ENCODE measurements at regions not wholly inside any gene's neighbourhood (a gene's known extent, or its start where the extent isn't known, plus 50 kb on each side); places are given as distances from the start of the nearest gene placed in this dataset.

DNA sequence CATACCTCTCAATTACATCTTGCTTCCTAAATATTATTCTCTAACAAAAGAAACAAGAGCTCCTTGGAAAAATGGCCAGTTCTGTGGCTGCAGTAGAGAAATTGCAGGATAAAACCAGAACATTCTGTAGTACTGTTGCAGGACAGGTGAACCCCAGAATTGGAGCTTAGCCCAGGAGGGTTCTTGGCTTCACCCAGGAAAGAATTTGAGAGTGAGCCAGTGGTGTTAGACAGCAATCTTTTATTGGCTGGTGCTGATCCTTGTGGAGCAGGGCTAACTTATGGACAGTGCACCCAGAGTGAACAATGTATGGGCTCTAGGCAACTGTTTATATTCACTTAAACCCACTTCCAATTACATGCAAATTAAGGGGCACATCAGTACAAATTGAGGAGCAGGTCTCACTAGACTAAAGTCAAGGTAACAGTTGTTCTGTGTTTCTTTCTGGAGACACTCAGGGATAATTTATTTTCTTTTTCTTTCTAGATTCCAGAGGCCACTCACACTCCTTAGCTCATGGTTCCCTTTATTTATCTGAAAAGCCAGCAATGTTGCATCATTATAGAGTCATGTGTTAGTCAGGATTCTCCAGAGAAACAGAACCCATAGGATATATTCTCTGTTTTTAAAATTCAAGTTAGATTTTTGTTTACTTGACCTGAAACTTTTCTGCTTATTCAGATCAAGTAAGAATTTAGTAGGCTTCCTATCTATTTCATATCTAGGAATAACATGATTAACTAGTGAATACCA is 348.1 kb downstream of the CCDC85A start:
- Histone ChIP-seq H3K4me2 (ENCODE audit: insufficient read depth in 1 of 2, low read depth in 2 of 2, low read length in 2 of 2) (no peak overlapping the region), H2BK20ac (ENCODE audit: low read length) (no peak overlapping the region)

More for the DNA sequence above, 348.1 kb downstream of the CCDC85A start:
- Histone ChIP-seq H3K14ac (ENCODE audit: insufficient read length) (no peak overlapping the region), H3K18ac (ENCODE audit: extremely low read depth, low read length) (no peak overlapping the region), H4K8ac (ENCODE audit: extremely low read depth, insufficient read depth, low read length) (no peak overlapping the region), H4K91ac (replicated peaks; ENCODE audit: insufficient read length, low read length) (no peak overlapping the region), H3K4me3 (ENCODE audit: extremely low read depth in 1 of 4, insufficient read depth in 2 of 4, low read depth in 3 of 4, low read length in 4 of 4) (no peak overlapping the region), H3K56ac (replicated peaks; ENCODE audit: insufficient read length, low read depth, low read length) (no peak overlapping the region), H3K79me1 (ENCODE audit: low read depth, low read length) (no peaks in the 10 kb centered on the region), H2AK5ac (ENCODE audit: low read depth, low read length) (no peak overlapping the region), H2BK15ac (ENCODE audit: low read length) (no peak overlapping the region), H3K9ac (replicated peaks in 1 of 4; ENCODE audit: extremely low read depth in 1 of 4, low read depth in 3 of 4, low read length in 3 of 4) (no peak overlapping the region), H3K4ac (replicated peaks; ENCODE audit: insufficient read length, low read depth, low read length) (no peak overlapping the region), H2BK12ac (ENCODE audit: low read depth, low read length) (no peak overlapping the region), H3K79me2 (ENCODE audit: control insufficient read depth in 1 of 2, insufficient read depth in 2 of 2, low read length in 2 of 2) (no peaks in the 10 kb centered on the region), H3K27ac (ENCODE audit: low read depth, low read length) (no peak overlapping the region), H3K23ac (ENCODE audit: insufficient read length) (no peak overlapping the region), H3K4me1 (replicated peaks in 1 of 4; ENCODE audit: control insufficient read depth in 3 of 4, insufficient read depth in 4 of 4, low read length in 3 of 4) (no peaks in the 10 kb centered on the region), H3K9me3 (ENCODE audit: insufficient read depth in 2 of 2, low read depth in 1 of 2, low read length in 1 of 2) (no peaks in the 10 kb centered on the region), H2AFZ (ENCODE audit: low read length) (no peak overlapping the region), H2BK5ac (ENCODE audit: low read depth, low read length) (no peak overlapping the region), H4K5ac (ENCODE audit: insufficient read length, low read depth, low read length) (no peak overlapping the region), H3K23me2 (ENCODE audit: low read depth, low read length) (no peaks in the 10 kb centered on the region), H3K36me3 (ENCODE audit: control insufficient read depth in 2 of 4, insufficient read depth in 4 of 4, low read length in 3 of 4) (no peaks in the 10 kb centered on the region), H3K27me3 (replicated peaks in 1 of 4; ENCODE audit: control insufficient read depth in 3 of 4, extremely low read depth in 1 of 4, insufficient read depth in 3 of 4, low read length in 3 of 4) (no peaks in the 10 kb centered on the region), H2BK120ac (replicated peaks; ENCODE audit: low read depth, low read length) (no peak overlapping the region), H4K20me1 (replicated peaks in 1 of 2; ENCODE audit: control insufficient read depth in 1 of 2, insufficient read depth in 2 of 2, low read length in 2 of 2) (no peaks in the 10 kb centered on the region)
- ChIA-PET CTCF (ENCODE audit: partially characterized antibody) (no interaction called here), POLR2A (ENCODE audit: partially characterized antibody) (no interaction called here)
- no peak for TF ChIP-seq SAP30 (IDR thresholded peaks at IDR 0.05; ENCODE audit: insufficient read depth, insufficient replicate concordance, low read length)
- no peak for TF ChIP-seq TAF7 (optimal IDR thresholded peaks at IDR 0.05; ENCODE audit: borderline replicate concordance, low read depth, low read length)
- no peak for TF ChIP-seq RNF2 (IDR thresholded peaks at IDR 0.05; ENCODE audit: borderline replicate concordance, low read depth, low read length, missing control alignments, poor library complexity, severe bottlenecking)
- no peak for TF ChIP-seq TCF12 (IDR thresholded peaks at IDR 0.05; ENCODE audit: low read depth, low read length)
- no peak for TF ChIP-seq SIN3A (conservative IDR thresholded peaks at IDR 0.05 in 1 of 2, IDR thresholded peaks at IDR 0.05 in 1 of 2; ENCODE audit: low read depth in 1 of 2, low read length in 2 of 2)
- TF ChIP-seq CBX5 (IDR thresholded peaks at IDR 0.05; ENCODE audit: low read depth, low read length) = no peak
- TF ChIP-seq KDM1A (IDR thresholded peaks at IDR 0.05; ENCODE audit: borderline replicate concordance, low read length) = no peak
- no peak for TF ChIP-seq KDM5A (IDR thresholded peaks at IDR 0.05; ENCODE audit: low read length)
- TF ChIP-seq, protein P1, sequence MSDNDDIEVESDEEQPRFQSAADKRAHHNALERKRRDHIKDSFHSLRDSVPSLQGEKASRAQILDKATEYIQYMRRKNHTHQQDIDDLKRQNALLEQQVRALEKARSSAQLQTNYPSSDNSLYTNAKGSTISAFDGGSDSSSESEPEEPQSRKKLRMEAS (IDR thresholded peaks at IDR 0.05) = no peak
- no peak for TF ChIP-seq ASH2L (IDR thresholded peaks at IDR 0.05; ENCODE audit: low read length)
- TF ChIP-seq HDAC2 (IDR thresholded peaks at IDR 0.05; ENCODE audit: borderline replicate concordance in 1 of 2, low read depth in 2 of 2, low read length in 2 of 2) = no peak
- FAIRE-seq (no peak), DNase-seq (ENCODE audit: low read depth in 1 of 2, low spot score in 2 of 2) (no peak)

Measured in H1 (cell line).